GM18502 (cell line): ENCODE measurements at regions not wholly inside any gene's neighbourhood (a gene's known extent, or its start where the extent isn't known, plus 50 kb on each side); places are given as distances from the start of the nearest gene placed in this dataset.
A peak's percentile ranks its signal among the peaks of the same experiment; 100 is the strongest.

Experiments used
- ATAC-seq: cut with Tn5 transposase; IDR thresholded peaks from one replicate; pipeline ENCODE4 v1.9.1; 2021; ENCODE audit warnings: mild to moderate bottlenecking; ENCODE audit not compliant: unreplicated experiment, poor library complexity

DNA sequence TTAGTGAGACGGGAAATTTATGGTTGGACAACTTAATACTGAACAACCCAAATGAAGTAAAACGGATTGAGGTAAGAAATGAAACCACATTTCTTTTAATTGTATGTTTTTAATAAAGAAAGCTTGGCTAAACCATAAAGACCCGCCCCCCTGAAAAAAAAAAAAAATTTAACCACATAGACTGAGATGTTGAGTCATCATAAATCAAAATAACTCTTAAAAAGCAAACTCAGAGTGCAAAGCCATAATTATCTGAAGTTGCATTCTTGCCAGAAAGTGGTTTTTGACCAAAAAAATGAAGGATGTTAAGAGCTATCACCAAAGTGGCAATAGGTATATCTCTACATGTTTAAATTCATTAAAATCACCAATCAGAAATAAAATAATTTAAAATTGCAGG is 101.8 kb upstream of the COL21A1 start:
- no peak for ATAC-seq

DNA sequence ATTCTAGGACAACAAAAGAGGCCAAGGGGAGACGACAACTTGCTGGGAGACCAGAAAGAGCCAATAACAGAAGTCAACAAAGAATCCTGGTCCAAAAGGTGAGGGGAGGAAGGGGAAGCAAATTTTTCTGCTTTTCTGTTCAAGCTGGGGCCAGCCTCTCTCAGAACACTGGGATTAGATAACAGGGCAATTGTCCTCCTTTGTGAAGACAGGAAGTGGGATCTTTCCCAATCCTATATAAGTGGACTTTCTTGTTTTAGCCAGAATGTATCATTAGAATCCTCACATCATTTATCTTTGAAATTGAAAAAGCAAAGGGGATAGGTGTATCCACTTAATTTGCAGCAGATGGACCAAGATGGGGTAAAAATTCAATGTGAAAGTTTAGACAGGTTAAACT is 101.2 kb upstream of the COL21A1 start:
- ATAC-seq, result no peak

DNA sequence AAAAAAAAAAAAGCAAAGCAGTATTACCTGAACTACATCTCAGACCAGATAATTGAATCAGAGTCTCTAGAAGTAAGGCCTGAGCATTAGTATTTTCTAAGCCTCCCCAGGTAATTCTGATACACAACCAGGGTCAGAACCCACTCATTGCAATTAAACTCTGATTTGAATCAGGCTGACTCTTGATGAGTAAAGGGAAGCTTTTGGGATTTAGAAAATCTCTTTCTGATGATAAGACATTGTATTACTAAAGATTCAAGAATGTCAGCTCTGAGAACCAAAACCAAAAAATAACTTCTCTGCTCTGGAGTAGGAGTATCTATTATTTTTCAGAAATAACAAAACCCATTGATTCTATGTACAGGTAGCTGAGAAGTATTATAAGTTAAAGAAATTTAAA is 100.1 kb upstream of the COL21A1 start:
- no peak for ATAC-seq

DNA sequence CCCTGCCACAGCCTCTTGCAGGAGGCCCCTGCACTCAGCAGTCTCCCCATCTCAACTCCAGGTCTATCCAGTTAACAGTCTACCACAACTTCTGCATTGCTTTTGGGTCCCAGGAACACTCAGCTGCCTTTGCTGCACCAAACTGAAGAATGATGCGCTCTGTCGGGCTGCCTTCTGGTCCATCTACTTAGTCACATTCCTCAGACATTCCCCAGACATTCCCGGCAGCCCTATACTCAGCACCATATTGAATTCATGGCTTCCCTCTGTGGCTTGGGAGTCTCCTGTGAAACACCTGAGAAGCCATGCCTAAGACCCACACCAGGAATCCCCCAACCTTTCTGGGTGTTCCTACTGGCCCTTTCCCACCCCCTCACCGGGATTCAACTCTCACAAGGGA is 99.6 kb upstream of the COL21A1 start:
- no peak for ATAC-seq

DNA sequence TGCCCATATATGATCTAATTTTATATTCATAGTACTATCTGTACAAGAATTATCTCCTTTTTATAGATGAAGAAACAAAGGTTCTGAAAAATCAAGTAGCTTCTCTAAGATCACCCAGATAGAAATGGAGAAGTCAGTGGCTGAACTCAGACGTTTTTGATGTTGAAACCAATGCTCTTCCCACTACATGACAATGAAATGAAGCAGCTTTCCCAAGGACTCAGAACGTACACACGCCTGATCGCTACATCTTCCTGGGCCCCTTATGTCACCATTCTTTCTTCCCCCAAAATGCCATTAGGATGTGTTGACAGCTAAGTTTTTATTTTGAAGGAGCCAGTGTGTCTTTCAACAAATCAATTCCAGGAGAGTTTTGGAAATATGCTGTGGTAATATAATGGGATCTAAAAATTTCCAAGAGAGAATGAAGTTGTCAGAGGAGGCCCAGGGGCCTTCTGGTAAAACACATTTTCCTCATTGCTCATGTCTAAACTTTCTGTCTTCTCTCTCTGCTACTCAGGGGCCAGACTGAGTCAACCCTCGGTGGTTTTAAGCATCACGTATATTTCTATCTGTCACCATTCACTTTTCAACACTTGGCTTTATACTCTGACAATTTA is 98.1 kb upstream of the COL21A1 start:
- no peak for ATAC-seq

DNA sequence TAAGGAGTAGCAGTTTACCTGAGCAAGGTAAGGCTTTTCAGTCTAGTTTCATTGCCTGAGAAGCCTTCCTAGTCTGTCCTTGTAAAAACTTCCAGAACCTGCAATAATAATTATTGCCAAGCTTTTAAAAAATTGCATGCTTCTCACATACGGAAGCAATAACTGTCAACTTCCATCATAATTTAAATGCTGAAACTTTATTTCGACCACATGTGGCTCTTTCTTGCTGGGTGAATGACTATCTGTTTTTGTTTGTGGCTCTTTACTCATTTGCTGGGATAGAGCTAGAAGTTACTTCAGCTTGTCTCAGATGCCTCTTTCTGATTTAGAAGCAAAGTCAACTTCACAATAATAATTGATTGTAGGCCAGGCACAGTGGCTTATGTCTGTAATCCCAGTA is 95.9 kb upstream of the COL21A1 start:
- no peak for ATAC-seq

DNA sequence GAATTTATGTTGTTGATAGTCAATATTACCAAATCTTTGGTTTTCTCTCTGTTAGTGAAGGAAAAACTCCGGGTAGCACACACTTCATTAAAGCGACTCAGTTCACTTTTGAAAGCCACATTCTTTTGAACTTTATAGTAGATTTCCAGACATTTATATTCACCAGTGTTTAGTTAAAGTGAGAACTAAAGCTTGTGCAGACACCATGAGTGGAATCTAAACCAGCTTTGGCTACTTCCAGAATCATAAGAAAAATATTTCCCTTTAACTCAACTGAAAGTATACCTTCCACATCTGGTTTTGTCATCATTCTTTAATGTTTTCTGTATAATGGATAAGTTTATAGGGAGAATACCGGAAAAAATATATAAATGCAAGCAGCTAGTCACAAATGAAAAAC is 92.1 kb upstream of the COL21A1 start:
- ATAC-seq, result no peak

DNA sequence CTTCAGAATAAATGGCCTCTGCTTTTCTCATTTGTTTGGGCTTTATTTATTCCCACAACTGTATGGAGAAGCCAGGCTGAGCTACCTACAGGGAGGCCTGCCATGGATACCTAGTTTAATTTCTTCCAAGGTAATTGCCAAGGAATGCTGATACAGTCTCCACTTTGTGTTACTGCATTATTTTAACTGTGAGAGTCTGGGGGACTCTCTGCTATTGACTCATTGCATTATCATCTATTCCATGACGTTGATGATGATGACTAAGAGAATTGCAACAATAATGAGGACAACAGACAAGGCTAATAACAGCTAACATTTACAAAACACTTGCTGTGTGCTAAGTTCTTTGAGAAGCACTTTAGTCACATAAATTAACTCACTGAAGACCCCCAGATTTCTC is 88.3 kb upstream of the COL21A1 start:
- ATAC-seq, result no peak

DNA sequence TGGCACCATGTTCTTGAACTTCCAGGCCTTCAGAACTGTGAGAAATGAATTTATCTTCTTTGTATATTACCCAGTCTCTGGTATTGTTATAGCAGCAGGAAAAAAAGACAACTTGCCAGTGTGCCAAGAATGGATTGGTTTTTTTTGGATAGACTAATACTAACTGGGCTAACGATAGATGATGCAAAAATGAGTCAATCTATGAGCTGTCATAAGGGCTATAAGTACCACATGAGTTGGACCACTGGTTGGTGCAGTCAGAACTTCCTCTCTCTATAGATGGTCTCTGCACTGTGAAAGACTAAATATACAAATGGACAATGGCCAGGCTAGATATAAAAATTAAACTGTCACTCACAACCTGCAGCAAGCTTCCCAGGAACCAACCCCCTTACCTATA is 87.6 kb upstream of the COL21A1 start:
- ATAC-seq, result no peak

DNA sequence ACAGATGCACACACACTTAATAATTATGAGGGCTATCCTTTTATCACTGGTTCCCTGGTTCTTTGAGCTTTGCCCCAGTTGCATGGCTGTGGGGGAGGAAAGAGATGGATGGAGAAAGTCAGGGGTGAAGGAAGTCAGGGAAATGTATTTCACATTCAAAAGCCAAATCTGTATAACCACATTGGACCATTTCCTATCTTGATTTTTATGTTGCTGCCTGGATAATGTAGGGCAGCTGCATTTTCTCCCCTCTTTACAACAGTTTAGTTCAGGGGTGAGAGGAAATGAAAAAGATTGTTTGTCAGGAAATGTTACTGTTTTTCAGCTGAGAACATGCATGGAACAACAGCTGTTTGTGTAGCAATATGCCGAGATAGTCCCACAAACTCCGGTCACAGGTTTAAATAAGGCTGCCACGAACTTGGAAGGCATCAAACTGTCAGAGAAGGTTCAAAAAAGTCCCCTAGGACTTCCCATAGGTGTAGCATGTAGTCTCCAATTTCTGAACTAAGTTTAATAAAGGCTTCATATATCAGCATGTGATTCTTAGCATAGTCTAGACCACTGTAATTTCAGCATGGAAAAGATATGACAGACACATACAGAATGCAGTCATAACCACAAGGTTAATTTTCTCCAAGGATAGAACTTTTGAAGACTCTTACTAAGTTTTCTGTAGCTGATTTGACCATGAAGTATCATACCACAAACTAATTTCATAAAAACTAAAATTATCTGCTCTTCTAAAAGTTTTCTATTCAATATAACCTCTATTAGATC is 82.1 kb upstream of the COL21A1 start:
- ATAC-seq, result no peak

DNA sequence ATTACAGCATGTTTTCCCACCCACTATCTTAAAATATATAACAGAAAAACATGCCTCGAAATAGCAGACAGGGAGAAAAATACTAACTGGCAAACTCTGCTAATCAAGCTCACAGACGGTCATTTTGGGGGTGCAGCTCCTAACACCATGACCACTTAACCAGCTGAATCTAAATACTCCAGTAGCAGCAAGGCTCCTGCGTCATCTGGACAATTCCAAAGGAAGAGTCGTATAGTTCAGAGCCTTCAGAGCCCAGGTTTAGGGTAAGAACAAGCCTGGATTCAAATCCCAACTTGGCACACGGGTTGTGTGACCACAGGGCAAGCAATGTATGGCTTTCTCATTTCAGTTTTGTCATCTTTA is 81.3 kb upstream of the COL21A1 start:
- no peak for ATAC-seq

DNA sequence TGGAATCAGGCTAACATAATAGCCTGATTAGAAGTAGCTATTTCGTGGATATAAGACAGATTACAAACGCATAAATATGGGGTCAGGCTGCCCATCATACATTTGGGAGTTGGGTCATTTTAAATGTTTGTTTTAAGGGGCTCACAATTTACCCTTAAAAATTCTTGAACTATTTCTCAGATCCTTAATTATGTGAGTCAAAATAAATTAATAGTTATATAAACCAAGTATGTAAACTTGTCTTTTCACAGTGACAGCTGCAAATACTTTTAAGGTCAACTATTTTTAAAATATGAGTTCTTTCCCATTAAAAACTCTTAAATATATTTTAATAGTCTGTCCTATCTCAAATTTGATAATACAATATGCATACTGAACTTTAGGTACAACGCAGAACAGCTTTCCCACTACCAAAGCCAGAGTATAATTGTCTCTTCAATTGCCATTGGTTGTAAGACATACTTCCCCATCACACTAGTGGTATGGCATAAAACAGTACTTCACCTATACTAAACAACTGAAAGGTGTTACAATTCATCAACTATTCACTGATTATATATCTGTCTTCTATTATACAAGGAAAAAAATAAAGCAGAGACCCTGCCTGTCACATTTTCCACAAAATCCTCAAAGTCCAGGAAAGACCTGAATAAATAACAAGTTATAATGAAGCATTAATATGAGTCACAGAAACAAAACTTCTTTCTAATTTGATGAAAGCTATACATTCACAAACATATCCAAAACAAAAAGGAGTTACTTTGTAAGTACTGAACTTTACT is 80.8 kb upstream of the COL21A1 start:
- no peak for ATAC-seq

DNA sequence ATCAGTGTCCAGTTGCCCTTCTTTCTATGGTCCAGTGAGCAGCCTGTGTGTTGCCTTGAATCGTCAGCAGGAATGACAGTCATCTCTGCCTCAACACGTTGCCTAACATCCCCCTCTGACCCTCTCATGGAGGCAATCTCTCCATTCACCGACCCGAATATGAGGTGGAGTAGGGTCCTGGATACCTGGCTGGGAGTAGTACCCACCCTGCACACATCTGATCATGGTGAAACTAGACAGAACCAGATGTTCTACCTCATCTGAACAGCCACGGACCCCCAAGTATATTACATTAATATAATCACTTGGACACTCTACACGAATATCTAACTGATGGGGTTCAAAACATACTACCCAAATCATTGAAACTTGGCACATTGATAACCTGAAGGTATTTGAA is 77.0 kb upstream of the COL21A1 start:
- ATAC-seq, result no peak

DNA sequence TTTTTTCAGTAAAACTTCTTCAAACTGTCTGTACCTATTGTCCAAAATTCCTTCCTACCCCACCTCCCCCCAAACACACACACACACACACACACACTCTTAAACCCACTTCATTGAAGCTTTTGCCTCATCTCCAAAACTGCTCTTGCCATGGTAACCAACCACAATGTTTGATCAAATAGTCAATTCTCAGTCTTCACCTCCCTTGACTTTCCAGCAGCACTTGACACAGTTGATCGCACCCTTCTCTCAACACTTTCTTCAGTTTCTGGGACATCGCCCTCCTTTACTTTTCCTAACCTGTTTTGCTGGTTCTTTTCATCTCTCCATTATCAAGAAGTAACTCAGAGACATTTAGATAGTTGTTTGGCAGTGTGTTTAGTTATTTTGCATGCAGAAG is 71.5 kb upstream of the COL21A1 start:
- ATAC-seq, result no peak

DNA sequence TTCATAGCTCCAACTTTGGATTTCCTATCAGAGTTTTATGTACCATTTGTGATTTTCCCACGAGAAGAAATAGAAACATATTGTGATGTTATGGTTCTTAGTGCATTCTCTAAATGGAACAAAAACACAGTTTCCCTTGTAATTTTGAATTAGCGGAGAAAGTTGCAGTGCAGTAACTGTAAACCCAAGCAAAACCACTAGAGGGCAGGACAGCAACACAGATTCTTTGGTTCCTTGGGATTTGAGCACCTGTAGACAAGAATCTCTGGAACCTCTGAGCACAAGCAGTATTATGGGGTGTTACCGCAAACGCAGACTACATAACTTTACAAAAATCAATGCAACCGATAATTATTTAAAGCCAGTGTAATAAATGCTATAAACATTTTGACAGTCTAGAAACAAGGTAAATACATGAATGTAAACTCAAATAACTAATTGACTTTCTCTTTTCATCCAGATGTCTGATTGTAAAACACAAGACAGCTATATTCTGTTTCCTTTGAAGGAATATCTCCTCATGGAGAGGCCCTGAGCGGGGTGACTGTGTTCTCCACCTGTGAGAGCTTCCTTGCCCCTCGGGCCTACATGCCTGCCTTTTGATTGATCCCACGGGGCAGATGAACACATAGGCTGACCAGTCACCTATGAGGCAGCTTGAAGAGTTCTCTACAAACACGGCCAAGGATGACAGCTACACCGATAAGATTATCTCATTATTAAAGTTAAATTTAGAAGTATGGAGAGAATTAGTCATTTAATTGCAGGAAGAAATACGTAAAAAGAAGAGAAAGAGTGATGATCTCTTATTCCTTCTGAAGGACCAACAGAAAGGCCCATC is 67.5 kb upstream of the COL21A1 start:
- ATAC-seq, result peak; percentile 71

DNA sequence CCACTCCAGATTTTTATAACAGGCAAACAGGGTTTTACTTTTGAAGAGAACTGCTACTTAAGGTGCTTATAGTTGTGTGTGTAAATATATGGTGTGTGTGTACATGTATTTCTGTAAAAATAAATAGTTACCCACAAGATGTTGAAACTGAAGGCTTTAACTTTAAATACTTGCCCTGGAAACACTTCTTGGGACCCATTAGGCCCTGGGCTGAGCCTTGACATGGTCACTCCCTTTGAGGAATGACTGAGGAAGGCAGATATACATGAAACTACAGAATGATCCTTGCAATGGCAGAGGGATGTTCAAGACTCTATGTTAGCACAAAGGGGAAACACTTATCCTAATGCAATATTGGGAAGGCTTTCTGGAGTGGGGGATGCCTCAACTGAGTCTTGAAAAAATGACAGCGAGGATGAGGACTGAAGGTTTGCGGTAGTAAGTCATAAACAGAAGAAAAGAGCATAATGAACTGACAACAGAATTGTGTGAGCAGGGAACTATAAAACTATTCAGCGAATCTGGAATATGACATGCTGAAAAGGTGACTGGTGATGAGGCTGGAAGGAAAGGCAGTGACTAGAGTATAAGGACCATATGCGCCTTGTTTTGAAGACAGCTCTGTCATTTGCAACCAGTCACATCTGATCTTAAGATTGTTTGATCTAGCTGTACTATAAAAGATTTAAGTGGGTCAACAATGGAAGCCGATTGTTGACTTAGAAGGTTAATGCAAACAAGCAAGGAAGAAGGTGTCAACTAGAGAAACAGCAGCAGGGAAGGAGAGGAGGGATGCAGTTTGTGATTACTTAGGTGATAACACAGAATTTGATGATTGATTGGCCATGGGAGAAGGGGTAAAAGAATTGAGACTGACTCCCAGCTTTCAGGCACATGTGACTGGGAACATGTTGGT is 64.4 kb upstream of the COL21A1 start:
- no peak for ATAC-seq

DNA sequence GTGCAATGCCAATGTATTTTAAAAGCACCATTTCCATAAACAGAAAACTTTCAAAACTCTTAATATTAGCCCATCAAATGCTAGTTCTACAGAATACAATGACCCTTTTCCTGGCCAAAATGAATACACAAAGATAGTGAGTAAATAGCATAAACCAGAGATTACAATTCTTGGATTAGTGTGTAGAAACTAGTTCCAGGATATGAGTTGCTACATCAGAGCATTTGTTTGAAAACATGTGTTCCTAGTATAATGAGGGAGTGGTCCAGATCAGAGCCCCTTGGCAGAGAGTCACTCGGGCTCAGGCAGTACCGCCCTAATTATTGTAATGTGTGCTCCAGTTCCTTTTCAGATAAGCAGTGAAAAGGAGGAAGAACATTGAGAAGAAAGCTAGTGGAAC is 63.7 kb upstream of the COL21A1 start:
- ATAC-seq, result no peak

DNA sequence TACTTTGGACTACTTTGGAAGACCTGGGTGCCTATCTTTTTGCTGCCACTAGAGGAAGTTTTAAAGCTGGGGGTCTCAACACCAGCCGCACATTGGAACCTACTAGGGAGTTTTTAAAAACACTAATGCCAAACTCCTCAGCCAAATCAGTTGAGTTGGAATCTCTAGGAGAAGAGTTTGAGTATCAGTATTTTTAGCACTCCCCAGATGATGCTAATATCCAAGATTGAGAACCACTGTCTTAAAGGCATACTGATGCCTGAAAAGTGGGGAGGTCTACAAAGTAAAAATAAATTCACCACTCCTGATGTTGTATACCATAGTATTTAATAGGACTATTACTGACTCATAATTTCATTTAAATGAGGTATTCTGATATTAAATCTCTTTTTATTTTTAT is 62.9 kb upstream of the COL21A1 start:
- no peak for ATAC-seq

DNA sequence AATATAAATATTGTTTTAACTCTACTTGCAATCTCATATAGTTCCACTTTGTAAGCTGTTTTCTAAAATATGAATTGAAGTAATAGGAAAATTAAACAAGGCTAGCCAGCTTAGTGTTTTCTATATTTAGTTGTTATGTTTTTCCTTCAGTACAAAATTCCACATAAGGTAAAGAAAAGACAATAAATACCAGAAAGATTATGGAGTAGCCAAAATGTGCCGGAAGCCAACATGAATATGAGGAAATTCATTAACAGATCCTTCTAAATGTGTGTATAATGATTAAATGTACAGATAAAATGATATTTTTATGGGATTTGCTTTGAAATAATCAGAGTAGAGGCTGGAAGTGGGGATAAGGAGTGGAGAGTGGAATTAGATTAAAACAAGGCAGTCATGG is 52.5 kb upstream of the COL21A1 start:
- ATAC-seq, result no peak
